ENCODE measurements at regions not wholly inside any gene's neighbourhood (a gene's known extent, or its start where the extent isn't known, plus 50 kb on each side); places are given as distances from the start of the nearest gene placed in this dataset.

DNA sequence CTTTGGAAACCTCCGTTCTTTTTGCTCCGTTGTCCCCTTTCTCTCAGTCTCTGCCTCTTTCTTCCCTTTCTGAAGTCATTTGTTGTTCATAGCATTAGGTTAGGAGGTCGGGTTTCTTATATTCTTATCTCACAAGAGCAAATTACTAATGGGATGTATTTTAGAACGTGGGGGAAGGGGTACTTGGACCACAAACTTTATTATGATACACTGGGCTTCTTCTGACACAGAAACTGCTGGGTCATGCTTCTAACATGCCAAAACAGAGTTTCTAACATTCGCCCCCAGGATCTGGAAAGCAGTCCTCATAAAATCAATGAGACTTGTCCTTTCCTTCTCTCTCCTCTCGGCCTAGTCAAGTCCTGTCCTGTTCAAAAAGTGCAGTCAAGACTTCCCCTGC lies 334.4 kb downstream of the GADD45G start:
- Histone ChIP-seq H3K27me3 (ENCODE audit: control insufficient read depth in 2 of 2, insufficient read depth in 2 of 2, low read length in 2 of 2) (no peaks in the 10 kb centered on the region), H3K4me2 (replicated peaks; ENCODE audit: extremely low read depth, low read length, poor library complexity, severe bottlenecking) (no peak overlapping the region), H4K20me1 (ENCODE audit: insufficient read depth, low read length) (no peaks in the 10 kb centered on the region), H3K79me2 (ENCODE audit: insufficient read depth, low read length) (no peaks in the 10 kb centered on the region), H3K9me3 (replicated peaks in 1 of 2; ENCODE audit: control insufficient read depth in 1 of 2, insufficient read depth in 1 of 2, low read length in 2 of 2) (no peaks in the 10 kb centered on the region), H3K36me3 (replicated peaks in 1 of 2; ENCODE audit: control insufficient read depth in 1 of 2, insufficient read depth in 2 of 2, low read length in 2 of 2) (no peaks in the 10 kb centered on the region), H3K27ac (ENCODE audit: low read depth in 1 of 2, low read length in 2 of 2) (no peak overlapping the region), H2AFZ (ENCODE audit: insufficient read depth, low read depth, low read length, poor library complexity, severe bottlenecking) (no peak overlapping the region), H3K4me1 (ENCODE audit: control insufficient read depth in 1 of 2, insufficient read depth in 2 of 2, low read length in 2 of 2) (no peaks in the 10 kb centered on the region), H3K9ac (ENCODE audit: insufficient read depth, low read length, poor library complexity, severe bottlenecking) (no peak overlapping the region), H3K4me3 (replicated peaks in 1 of 3; ENCODE audit: low read depth in 2 of 3, low read length in 3 of 3) (no peak overlapping the region)
- DNase-seq: no peak
- WGBS (ENCODE audit: insufficient coverage): 75% methylated on average over 2 of the region's 6 CpGs
- H3K27me3 Mint-ChIP-seq (ENCODE audit: low read depth in 3 of 3): peaks cover 11 to 16% (median 13%) of the 10 kb centered on the region in 3 donors
- intact Hi-C loops (cut with micrococcal nuclease): no loop called here
- H3K36me3 Mint-ChIP-seq: no peaks in the 10 kb centered on the region
- TF ChIP-seq, protein P1, sequence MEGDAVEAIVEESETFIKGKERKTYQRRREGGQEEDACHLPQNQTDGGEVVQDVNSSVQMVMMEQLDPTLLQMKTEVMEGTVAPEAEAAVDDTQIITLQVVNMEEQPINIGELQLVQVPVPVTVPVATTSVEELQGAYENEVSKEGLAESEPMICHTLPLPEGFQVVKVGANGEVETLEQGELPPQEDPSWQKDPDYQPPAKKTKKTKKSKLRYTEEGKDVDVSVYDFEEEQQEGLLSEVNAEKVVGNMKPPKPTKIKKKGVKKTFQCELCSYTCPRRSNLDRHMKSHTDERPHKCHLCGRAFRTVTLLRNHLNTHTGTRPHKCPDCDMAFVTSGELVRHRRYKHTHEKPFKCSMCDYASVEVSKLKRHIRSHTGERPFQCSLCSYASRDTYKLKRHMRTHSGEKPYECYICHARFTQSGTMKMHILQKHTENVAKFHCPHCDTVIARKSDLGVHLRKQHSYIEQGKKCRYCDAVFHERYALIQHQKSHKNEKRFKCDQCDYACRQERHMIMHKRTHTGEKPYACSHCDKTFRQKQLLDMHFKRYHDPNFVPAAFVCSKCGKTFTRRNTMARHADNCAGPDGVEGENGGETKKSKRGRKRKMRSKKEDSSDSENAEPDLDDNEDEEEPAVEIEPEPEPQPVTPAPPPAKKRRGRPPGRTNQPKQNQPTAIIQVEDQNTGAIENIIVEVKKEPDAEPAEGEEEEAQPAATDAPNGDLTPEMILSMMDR (IDR thresholded peaks at IDR 0.05): no peak
- peaks cover 4% of the 10 kb centered on the region for H3K4me1 Mint-ChIP-seq
- H3K4me3 Mint-ChIP-seq: no peak overlapping the region
- H3K27ac Mint-ChIP-seq: no peak overlapping the region
- no peaks in the 10 kb centered on the region for H3K9me3 Mint-ChIP-seq

DNA sequence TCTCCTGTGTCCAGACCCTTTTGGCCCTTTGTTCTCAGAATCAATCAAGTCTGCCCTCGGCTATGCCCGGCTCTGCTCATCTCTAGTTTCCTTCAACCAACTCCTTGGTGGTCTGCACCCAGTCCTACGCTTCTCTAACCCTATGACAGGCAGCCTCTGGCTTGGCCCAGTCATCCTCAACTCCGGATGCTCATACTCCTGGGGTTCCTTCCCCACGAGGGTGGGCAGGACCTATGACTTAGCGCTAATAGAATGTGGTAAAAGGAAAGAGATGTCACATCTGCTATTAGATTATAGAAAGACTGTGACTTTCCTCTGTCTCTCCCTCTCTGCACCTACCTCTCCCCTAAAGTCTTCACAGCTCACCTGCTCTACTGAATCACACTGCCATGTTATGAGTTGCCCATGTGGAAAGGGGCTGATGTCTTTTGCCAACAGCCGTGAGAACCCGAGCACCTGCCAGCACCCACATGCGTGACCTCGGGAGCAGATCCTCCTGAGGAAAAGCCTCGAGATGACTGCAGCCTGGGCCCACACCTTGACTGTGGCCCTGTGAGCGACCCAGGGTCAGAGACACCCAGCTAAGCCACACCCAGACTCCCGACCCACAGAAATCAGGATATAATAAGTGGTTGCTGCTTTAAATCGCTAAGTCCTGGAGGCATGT lies 334.9 kb downstream of the GADD45G start:
- no peaks in the 10 kb centered on the region for H3K36me3 Mint-ChIP-seq
- Histone ChIP-seq H2AFZ (ENCODE audit: insufficient read depth, low read depth, low read length, poor library complexity, severe bottlenecking) (no peak overlapping the region), H3K4me1 (ENCODE audit: control insufficient read depth in 1 of 2, insufficient read depth in 2 of 2, low read length in 2 of 2) (peaks cover 0 to 4% of the 10 kb centered on the region in 2 donors), H3K9me3 (replicated peaks in 1 of 2; ENCODE audit: control insufficient read depth in 1 of 2, insufficient read depth in 1 of 2, low read length in 2 of 2) (no peaks in the 10 kb centered on the region), H3K27ac (ENCODE audit: low read depth in 1 of 2, low read length in 2 of 2) (no peak overlapping the region), H3K4me2 (replicated peaks; ENCODE audit: extremely low read depth, low read length, poor library complexity, severe bottlenecking) (no peak overlapping the region), H3K36me3 (replicated peaks in 1 of 2; ENCODE audit: control insufficient read depth in 1 of 2, insufficient read depth in 2 of 2, low read length in 2 of 2) (no peaks in the 10 kb centered on the region), H3K4me3 (replicated peaks in 1 of 3; ENCODE audit: low read depth in 2 of 3, low read length in 3 of 3) (no peak overlapping the region), H3K27me3 (ENCODE audit: control insufficient read depth in 2 of 2, insufficient read depth in 2 of 2, low read length in 2 of 2) (no peaks in the 10 kb centered on the region), H4K20me1 (ENCODE audit: insufficient read depth, low read length) (no peaks in the 10 kb centered on the region), H3K79me2 (ENCODE audit: insufficient read depth, low read length) (no peaks in the 10 kb centered on the region), H3K9ac (ENCODE audit: insufficient read depth, low read length, poor library complexity, severe bottlenecking) (no peak overlapping the region)
- DNase-seq: no peak
- H3K27ac Mint-ChIP-seq: peak overlapping the region in 1 of 7 donors; percentile 49
- intact Hi-C loops (cut with micrococcal nuclease): no loop called here
- TF ChIP-seq, protein P1 (IDR thresholded peaks at IDR 0.05): no peak
- no peaks in the 10 kb centered on the region for H3K9me3 Mint-ChIP-seq
- WGBS (ENCODE audit: insufficient coverage): 91% methylated on average over 7 of the region's 14 CpGs
- H3K4me3 Mint-ChIP-seq: no peak overlapping the region
- H3K27me3 Mint-ChIP-seq (ENCODE audit: low read depth in 3 of 3): peaks cover 11 to 15% (median 13%) of the 10 kb centered on the region in 3 donors
- peaks cover 7% of the 10 kb centered on the region for H3K4me1 Mint-ChIP-seq
